ENCODE measurements at regions not wholly inside any gene's neighbourhood (a gene's known extent, or its start where the extent isn't known, plus 50 kb on each side); places are given as distances from the start of the nearest gene placed in this dataset.

DNA sequence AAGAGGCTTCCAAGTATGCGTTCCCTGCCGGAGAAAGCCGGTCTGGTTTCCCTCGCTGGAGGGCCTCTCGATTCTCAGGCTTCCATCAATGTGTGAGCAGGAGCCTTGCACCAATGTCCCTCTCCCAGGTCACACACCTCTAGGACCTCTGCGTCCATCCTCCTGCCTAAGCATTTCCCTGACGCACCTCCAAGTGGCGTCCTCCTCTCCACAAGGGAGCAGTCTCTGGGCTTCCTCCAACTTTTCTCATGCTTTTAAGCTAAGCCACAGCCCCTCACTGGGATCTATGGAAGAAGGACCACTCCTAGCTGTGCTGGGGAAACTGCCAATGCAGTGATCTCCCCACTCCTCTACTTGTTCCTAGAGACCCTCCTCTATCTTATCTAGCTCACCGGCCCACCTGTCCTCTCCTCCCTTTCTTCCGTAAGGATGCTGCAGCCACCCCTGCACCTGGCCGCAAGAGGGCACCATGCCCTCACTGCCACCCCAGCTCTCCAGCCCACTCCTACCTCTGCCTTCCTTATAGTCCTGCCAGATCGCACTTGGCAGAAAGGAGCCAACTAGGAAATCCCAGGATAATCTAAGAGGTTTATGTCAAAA lies 258.7 kb downstream of the LRFN2 start:
- TF ChIP-seq CTCF (IDR thresholded peaks at IDR 0.05; ENCODE audit: insufficient read depth, low read depth, low read length) (no peak), EZH2 (IDR thresholded peaks at IDR 0.05; ENCODE audit: insufficient read depth, low read length) (no peak)

Measured in astrocyte (in vitro differentiated cells and primary cell).